ENCODE measurements at regions not wholly inside any gene's neighbourhood (a gene's known extent, or its start where the extent isn't known, plus 50 kb on each side); places are given as distances from the start of the nearest gene placed in this dataset.

DNA sequence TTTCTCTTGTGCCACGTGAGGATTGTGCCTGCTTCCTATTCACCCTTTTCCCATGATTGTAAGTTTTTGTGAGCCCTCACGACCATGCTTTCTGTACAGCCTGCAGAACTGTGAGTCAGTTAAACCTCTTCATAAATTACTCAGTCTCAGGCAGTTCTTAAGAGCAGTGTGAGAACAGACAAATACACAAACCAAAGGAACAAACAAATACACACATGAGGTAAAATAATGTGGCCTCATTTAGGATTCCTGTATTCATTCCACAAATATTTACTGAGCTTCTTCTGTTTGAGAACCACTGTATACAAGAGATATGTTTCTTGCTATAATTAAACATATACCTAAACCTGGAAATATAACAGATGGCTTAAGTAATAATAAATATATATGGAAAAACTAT lies 760.3 kb downstream of the CDH9 start:
- Histone ChIP-seq H3K9me3 (ENCODE audit: control insufficient read depth, insufficient read depth, low read length) (no peaks in the 10 kb centered on the region), H3F3A (ENCODE audit: control insufficient read depth, insufficient read depth) (no peaks in the 10 kb centered on the region), H3K79me2 (ENCODE audit: control insufficient read depth, low read length) (no peaks in the 10 kb centered on the region), H3K9me2 (replicated peaks; ENCODE audit: control insufficient read depth, low read length) (no peaks in the 10 kb centered on the region), H3K4me1 (ENCODE audit: control insufficient read depth, low read length) (no peaks in the 10 kb centered on the region), H3K4me2 (ENCODE audit: low read length) (no peak overlapping the region), H3K4me3 (ENCODE audit: low read length) (no peak overlapping the region), H3K36me3 (ENCODE audit: control insufficient read depth, low read length) (no peaks in the 10 kb centered on the region), H3K27ac (ENCODE audit: low read depth, low read length) (no peak overlapping the region), H4K20me1 (ENCODE audit: control insufficient read depth, insufficient read depth, low read depth, low read length) (no peaks in the 10 kb centered on the region), H3K27me3 (ENCODE audit: control insufficient read depth, low read length) (no peaks in the 10 kb centered on the region)
- no peak for TF ChIP-seq EZH2phosphoT487 (IDR thresholded peaks at IDR 0.05; ENCODE audit: borderline replicate concordance, low read length)
- TF ChIP-seq, protein P1, sequence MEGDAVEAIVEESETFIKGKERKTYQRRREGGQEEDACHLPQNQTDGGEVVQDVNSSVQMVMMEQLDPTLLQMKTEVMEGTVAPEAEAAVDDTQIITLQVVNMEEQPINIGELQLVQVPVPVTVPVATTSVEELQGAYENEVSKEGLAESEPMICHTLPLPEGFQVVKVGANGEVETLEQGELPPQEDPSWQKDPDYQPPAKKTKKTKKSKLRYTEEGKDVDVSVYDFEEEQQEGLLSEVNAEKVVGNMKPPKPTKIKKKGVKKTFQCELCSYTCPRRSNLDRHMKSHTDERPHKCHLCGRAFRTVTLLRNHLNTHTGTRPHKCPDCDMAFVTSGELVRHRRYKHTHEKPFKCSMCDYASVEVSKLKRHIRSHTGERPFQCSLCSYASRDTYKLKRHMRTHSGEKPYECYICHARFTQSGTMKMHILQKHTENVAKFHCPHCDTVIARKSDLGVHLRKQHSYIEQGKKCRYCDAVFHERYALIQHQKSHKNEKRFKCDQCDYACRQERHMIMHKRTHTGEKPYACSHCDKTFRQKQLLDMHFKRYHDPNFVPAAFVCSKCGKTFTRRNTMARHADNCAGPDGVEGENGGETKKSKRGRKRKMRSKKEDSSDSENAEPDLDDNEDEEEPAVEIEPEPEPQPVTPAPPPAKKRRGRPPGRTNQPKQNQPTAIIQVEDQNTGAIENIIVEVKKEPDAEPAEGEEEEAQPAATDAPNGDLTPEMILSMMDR (IDR thresholded peaks at IDR 0.05; ENCODE audit: low read depth, low read length, poor library complexity, severe bottlenecking): no peak

DNA sequence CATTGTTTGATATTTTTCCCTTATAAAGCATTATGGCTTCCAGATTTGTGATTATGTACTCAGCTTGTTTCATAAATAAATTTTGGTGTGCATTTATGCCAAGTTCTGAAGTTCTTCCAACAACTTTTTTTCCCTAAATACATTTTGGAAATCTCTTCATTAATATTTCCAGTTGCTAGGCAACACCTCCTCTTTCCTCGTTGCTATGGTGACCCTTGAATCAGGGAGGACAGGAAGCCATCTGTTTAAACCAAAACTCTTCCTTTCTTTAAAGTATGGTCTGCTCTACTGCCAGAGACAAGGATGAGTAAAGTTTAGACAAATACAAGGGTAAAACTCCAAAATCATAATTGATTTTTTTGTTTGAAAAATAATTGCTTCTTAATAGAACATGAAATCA lies 779.3 kb downstream of the CDH9 start:
- H3K27me3 ChIP-seq (ENCODE audit: control insufficient read depth, low read length): no peaks in the 10 kb centered on the region
- no peaks in the 10 kb centered on the region for H3F3A ChIP-seq (ENCODE audit: control insufficient read depth, insufficient read depth)
- no peaks in the 10 kb centered on the region for H3K9me2 ChIP-seq (replicated peaks; ENCODE audit: control insufficient read depth, low read length)
- no peaks in the 10 kb centered on the region for H3K4me1 ChIP-seq (ENCODE audit: control insufficient read depth, low read length)
- H3K27ac ChIP-seq (ENCODE audit: low read depth, low read length): no peak overlapping the region
- H3K4me2 ChIP-seq (ENCODE audit: low read length): no peak overlapping the region
- no peaks in the 10 kb centered on the region for H4K20me1 ChIP-seq (ENCODE audit: control insufficient read depth, insufficient read depth, low read depth, low read length)
- H3K4me3 ChIP-seq (ENCODE audit: low read length): no peak overlapping the region
- H3K79me2 ChIP-seq (ENCODE audit: control insufficient read depth, low read length): no peaks in the 10 kb centered on the region
- H3K36me3 ChIP-seq (ENCODE audit: control insufficient read depth, low read length): no peaks in the 10 kb centered on the region
- no peaks in the 10 kb centered on the region for H3K9me3 ChIP-seq (ENCODE audit: control insufficient read depth, insufficient read depth, low read length)
- no peak for TF ChIP-seq EZH2phosphoT487 (IDR thresholded peaks at IDR 0.05; ENCODE audit: borderline replicate concordance, low read length)
- TF ChIP-seq, protein P1 (IDR thresholded peaks at IDR 0.05; ENCODE audit: low read depth, low read length, poor library complexity, severe bottlenecking): no peak

DNA sequence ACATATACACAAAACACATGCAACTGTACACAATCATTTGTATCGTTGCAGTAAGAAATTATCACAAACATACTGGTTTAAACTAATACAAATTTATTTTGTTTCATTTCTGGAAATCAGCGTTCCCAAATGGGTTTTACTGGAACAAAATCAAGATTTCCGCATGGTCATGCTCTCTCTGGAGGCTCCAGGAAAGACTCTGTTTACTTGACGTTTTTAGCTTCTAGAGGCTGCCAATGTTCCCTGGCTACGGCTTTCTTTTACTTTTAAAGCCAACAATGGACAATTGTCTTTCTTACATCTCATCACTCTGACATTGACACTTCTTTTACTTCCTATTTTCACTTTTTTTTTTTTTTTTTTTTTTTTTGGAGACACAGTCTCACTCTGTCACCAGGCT lies 793.1 kb downstream of the CDH9 start:
- no peak for TF ChIP-seq EZH2phosphoT487 (IDR thresholded peaks at IDR 0.05; ENCODE audit: borderline replicate concordance, low read length)
- TF ChIP-seq, protein P1 (IDR thresholded peaks at IDR 0.05; ENCODE audit: low read depth, low read length, poor library complexity, severe bottlenecking): no peak
- Histone ChIP-seq H4K20me1 (ENCODE audit: control insufficient read depth, insufficient read depth, low read depth, low read length) (no peaks in the 10 kb centered on the region), H3K79me2 (ENCODE audit: control insufficient read depth, low read length) (no peaks in the 10 kb centered on the region), H3K27ac (ENCODE audit: low read depth, low read length) (no peak overlapping the region), H3F3A (ENCODE audit: control insufficient read depth, insufficient read depth) (no peaks in the 10 kb centered on the region), H3K36me3 (ENCODE audit: control insufficient read depth, low read length) (no peaks in the 10 kb centered on the region), H3K9me2 (replicated peaks; ENCODE audit: control insufficient read depth, low read length) (no peaks in the 10 kb centered on the region), H3K4me1 (ENCODE audit: control insufficient read depth, low read length) (no peaks in the 10 kb centered on the region), H3K9me3 (ENCODE audit: control insufficient read depth, insufficient read depth, low read length) (no peaks in the 10 kb centered on the region), H3K4me3 (ENCODE audit: low read length) (no peak overlapping the region), H3K4me2 (ENCODE audit: low read length) (no peak overlapping the region), H3K27me3 (ENCODE audit: control insufficient read depth, low read length) (no peaks in the 10 kb centered on the region)

DNA sequence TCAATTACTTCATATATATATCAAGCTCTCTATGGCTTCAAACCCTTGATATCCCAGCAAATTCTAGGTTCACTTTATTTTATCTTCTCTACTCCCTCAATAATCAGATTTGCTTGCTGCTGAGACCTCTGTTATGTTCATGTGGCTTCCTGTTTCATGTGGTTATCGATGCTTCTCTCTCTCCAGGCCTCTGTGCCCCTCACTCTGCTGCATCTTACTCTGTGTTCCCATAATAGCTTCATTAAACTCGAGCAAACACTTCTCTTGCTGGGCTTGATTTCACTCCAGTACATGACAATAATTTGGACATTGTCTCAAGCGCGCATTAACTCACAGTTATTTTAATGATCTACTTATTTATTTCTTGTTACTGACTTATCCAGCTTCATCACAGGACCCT lies 798.8 kb downstream of the CDH9 start:
- H3K36me3 ChIP-seq (ENCODE audit: control insufficient read depth, low read length): no peaks in the 10 kb centered on the region
- no peaks in the 10 kb centered on the region for H3F3A ChIP-seq (ENCODE audit: control insufficient read depth, insufficient read depth)
- TF ChIP-seq, protein P1 (IDR thresholded peaks at IDR 0.05; ENCODE audit: low read depth, low read length, poor library complexity, severe bottlenecking): no peak
- TF ChIP-seq EZH2phosphoT487 (IDR thresholded peaks at IDR 0.05; ENCODE audit: borderline replicate concordance, low read length): no peak
- no peak overlapping the region for H3K27ac ChIP-seq (ENCODE audit: low read depth, low read length)
- H3K9me2 ChIP-seq (replicated peaks; ENCODE audit: control insufficient read depth, low read length): no peaks in the 10 kb centered on the region
- no peaks in the 10 kb centered on the region for H3K4me1 ChIP-seq (ENCODE audit: control insufficient read depth, low read length)
- H4K20me1 ChIP-seq (ENCODE audit: control insufficient read depth, insufficient read depth, low read depth, low read length): no peaks in the 10 kb centered on the region
- H3K4me2 ChIP-seq (ENCODE audit: low read length): no peak overlapping the region
- no peak overlapping the region for H3K4me3 ChIP-seq (ENCODE audit: low read length)
- peaks cover 9% of the 10 kb centered on the region; the same call in 1 of the 2 replicates for H3K9me3 ChIP-seq (ENCODE audit: control insufficient read depth, insufficient read depth, low read length)
- H3K27me3 ChIP-seq (ENCODE audit: control insufficient read depth, low read length): no peaks in the 10 kb centered on the region
- H3K79me2 ChIP-seq (ENCODE audit: control insufficient read depth, low read length): no peaks in the 10 kb centered on the region

All from DOHH2 (cell line).